Liver (tissue), 3 donors: ENCODE measurements at regions not wholly inside any gene's neighbourhood (a gene's known extent, or its start where the extent isn't known, plus 50 kb on each side); places are given as distances from the start of the nearest gene placed in this dataset.

Source experiments
- EGR1 ChIP-seq, 2 donors: IDR thresholded peaks; 2 replicates each; pipeline ENCODE4 v1.6.1; 2016 to 2018; ENCODE audit warnings: antibody characterized with exemption in 2 of 2, low read depth in 2 of 2
- GABPA ChIP-seq, 2 donors: IDR thresholded peaks in 1 of 2; conservative IDR thresholded peaks in 1 of 2; 2 replicates each; pipeline ENCODE4 v1.6.1; 2016; ENCODE audit warnings: antibody characterized with exemption in 2 of 2, mild to moderate bottlenecking in 1 of 2, moderate library complexity in 1 of 2
- JUND ChIP-seq, 2 donors: IDR thresholded peaks; 2 replicates each; pipeline ENCODE4 v1.6.1; 2016; ENCODE audit warnings: antibody characterized with exemption in 2 of 2
- RAD21 ChIP-seq, 2 donors: IDR thresholded peaks; 2 replicates each; pipeline ENCODE4 v1.6.1; 2016; ENCODE audit warnings: antibody characterized with exemption in 2 of 2, mild to moderate bottlenecking in 2 of 2
- REST ChIP-seq: IDR thresholded peaks from 2 replicates; pipeline ENCODE4 v1.6.1; 2016; ENCODE audit warnings: antibody characterized with exemption, mild to moderate bottlenecking
- SP1 ChIP-seq: IDR thresholded peaks from 2 replicates; pipeline ENCODE4 v1.6.1; 2018; ENCODE audit warnings: antibody characterized with exemption, mild to moderate bottlenecking
- TAF1 ChIP-seq: conservative IDR thresholded peaks from 2 replicates; pipeline ENCODE4 v1.6.1; 2016; ENCODE audit warnings: antibody characterized with exemption, mild to moderate bottlenecking
- YY1 ChIP-seq: IDR thresholded peaks from 2 replicates; pipeline ENCODE4 v1.6.1; 2016; ENCODE audit warnings: antibody characterized with exemption, mild to moderate bottlenecking
- ZBTB33 ChIP-seq: IDR thresholded peaks from 2 replicates; pipeline ENCODE4 v1.6.1; 2016; ENCODE audit warnings: antibody characterized with exemption
- TF ChIP-seq, protein P1 (sequence below): fragments of 150-350 bp; IDR thresholded peaks from 2 replicates; pipeline ENCODE4 v1.5.1; 2017; ENCODE audit warnings: improper control_type of control experiment, low read depth, low read length; ENCODE audit not compliant: missing input control
- TF ChIP-seq, protein P2 (sequence below): IDR thresholded peaks from 2 replicates; pipeline ENCODE4 v1.6.1; 2016; ENCODE audit warnings: antibody characterized with exemption
- donor health status: healthy.
- donor health status: healthy.

DNA sequence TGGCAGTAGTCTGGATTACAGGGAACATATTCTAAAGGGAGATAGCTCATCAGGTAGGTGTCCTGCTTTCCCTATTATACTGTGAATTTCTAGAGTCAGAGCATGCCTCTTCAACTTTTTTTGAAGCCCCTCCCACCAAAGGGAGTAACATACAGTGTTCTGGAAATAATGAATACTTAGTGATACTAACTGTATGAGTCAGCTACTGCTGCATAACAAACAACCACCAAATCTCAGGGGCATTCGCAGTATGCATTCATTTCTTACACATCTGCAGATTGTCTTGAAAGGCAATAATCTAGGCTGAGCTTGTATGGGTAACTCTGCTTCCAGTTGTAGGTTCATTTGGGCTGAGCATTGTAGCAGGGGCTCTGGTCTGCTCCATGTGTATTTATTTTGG is 409.7 kb upstream of the SPRED2 start:
- TF ChIP-seq, protein P1, sequence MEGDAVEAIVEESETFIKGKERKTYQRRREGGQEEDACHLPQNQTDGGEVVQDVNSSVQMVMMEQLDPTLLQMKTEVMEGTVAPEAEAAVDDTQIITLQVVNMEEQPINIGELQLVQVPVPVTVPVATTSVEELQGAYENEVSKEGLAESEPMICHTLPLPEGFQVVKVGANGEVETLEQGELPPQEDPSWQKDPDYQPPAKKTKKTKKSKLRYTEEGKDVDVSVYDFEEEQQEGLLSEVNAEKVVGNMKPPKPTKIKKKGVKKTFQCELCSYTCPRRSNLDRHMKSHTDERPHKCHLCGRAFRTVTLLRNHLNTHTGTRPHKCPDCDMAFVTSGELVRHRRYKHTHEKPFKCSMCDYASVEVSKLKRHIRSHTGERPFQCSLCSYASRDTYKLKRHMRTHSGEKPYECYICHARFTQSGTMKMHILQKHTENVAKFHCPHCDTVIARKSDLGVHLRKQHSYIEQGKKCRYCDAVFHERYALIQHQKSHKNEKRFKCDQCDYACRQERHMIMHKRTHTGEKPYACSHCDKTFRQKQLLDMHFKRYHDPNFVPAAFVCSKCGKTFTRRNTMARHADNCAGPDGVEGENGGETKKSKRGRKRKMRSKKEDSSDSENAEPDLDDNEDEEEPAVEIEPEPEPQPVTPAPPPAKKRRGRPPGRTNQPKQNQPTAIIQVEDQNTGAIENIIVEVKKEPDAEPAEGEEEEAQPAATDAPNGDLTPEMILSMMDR = no peak
- no peak for TF ChIP-seq TAF1
- no peak for TF ChIP-seq SP1
- TF ChIP-seq GABPA (IDR thresholded peaks at IDR 0.05 in 1 of 2, conservative IDR thresholded peaks at IDR 0.05 in 1 of 2) = no peak
- no peak for TF ChIP-seq EGR1 (IDR thresholded peaks at IDR 0.05; ENCODE audit: low read depth in 2 of 2)
- no peak for TF ChIP-seq JUND (IDR thresholded peaks at IDR 0.05)
- TF ChIP-seq, protein P2, sequence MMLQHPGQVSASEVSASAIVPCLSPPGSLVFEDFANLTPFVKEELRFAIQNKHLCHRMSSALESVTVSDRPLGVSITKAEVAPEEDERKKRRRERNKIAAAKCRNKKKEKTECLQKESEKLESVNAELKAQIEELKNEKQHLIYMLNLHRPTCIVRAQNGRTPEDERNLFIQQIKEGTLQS = no peak
- TF ChIP-seq YY1 = no peak
- TF ChIP-seq REST = no peak
- TF ChIP-seq RAD21 (IDR thresholded peaks at IDR 0.05) = no peak
- no peak for TF ChIP-seq ZBTB33
